PFSK-1 (cell line): ENCODE measurements at regions not wholly inside any gene's neighbourhood (a gene's known extent, or its start where the extent isn't known, plus 50 kb on each side); places are given as distances from the start of the nearest gene placed in this dataset.

Source experiments
- FOXP2 ChIP-seq: optimal IDR thresholded peaks from 2 replicates; pipeline ENCODE3; 2011; ENCODE audit warnings: borderline replicate concordance, control low read depth, inconsistent platforms; ENCODE audit not compliant: insufficient read depth; ENCODE audit errors: extremely low read length, extremely low read depth
- POLR2AphosphoS5 ChIP-seq: IDR thresholded peaks from 2 replicates; pipeline ENCODE4 v1.6.1; 2012; ENCODE audit warnings: low read depth, mild to moderate bottlenecking, control low read depth, low read length, moderate library complexity
- SIN3A ChIP-seq: IDR thresholded peaks from 2 replicates; pipeline ENCODE4 v1.6.1; 2012; ENCODE audit warnings: mild to moderate bottlenecking, low read length, moderate library complexity, borderline replicate concordance; ENCODE audit not compliant: insufficient read depth
- TAF1 ChIP-seq: IDR thresholded peaks from 2 replicates; pipeline ENCODE4 v1.6.1; 2012; ENCODE audit warnings: low read length, control low read depth, borderline replicate concordance; ENCODE audit not compliant: insufficient read depth
- TF ChIP-seq, protein P1 (sequence below), 2 experiments: IDR thresholded peaks; 2 replicates each; pipeline versions ENCODE4 v1.6.1 to v1.8.0; 2011 to 2012; ENCODE audit warnings: low read depth in 2 of 2, low read length in 2 of 2, control low read depth in 1 of 2, inconsistent platforms in 1 of 2, mild to moderate bottlenecking in 1 of 2, moderate library complexity in 1 of 2; ENCODE audit not compliant: insufficient read depth in 1 of 2

DNA sequence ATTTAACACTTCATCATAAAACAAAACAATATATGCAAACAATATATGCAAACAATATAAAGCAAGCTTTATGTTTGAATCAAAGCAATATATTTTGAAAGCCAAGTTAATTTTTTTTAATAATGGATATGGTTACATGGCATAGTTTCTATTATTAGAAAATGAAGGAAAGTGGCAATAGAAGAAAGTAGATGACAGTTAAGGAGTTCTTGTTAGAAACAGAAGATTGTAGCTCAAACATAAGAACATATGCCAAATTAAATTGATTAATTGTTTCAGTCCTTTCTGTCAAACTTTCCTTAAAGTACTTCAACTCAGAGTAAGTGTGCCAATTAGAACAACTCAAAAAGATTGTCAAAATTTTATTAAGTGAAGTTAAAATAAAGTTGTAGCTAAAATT is 1248.3 kb downstream of the SLC16A7 start:
- TF ChIP-seq, protein P1, sequence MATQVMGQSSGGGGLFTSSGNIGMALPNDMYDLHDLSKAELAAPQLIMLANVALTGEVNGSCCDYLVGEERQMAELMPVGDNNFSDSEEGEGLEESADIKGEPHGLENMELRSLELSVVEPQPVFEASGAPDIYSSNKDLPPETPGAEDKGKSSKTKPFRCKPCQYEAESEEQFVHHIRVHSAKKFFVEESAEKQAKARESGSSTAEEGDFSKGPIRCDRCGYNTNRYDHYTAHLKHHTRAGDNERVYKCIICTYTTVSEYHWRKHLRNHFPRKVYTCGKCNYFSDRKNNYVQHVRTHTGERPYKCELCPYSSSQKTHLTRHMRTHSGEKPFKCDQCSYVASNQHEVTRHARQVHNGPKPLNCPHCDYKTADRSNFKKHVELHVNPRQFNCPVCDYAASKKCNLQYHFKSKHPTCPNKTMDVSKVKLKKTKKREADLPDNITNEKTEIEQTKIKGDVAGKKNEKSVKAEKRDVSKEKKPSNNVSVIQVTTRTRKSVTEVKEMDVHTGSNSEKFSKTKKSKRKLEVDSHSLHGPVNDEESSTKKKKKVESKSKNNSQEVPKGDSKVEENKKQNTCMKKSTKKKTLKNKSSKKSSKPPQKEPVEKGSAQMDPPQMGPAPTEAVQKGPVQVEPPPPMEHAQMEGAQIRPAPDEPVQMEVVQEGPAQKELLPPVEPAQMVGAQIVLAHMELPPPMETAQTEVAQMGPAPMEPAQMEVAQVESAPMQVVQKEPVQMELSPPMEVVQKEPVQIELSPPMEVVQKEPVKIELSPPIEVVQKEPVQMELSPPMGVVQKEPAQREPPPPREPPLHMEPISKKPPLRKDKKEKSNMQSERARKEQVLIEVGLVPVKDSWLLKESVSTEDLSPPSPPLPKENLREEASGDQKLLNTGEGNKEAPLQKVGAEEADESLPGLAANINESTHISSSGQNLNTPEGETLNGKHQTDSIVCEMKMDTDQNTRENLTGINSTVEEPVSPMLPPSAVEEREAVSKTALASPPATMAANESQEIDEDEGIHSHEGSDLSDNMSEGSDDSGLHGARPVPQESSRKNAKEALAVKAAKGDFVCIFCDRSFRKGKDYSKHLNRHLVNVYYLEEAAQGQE (IDR thresholded peaks at IDR 0.05; ENCODE audit: insufficient read depth in 1 of 2, low read depth in 2 of 2, low read length in 2 of 2) = no peak
- TF ChIP-seq POLR2AphosphoS5 (no peak), TAF1 (no peak), SIN3A (no peak), FOXP2 (no peak)
